ENCODE measurements at regions not wholly inside any gene's neighbourhood (a gene's known extent, or its start where the extent isn't known, plus 50 kb on each side); places are given as distances from the start of the nearest gene placed in this dataset.

- TF ChIP-seq CTCF (IDR thresholded peaks at IDR 0.05) (no peak), EZH2 (IDR thresholded peaks at IDR 0.05; ENCODE audit: borderline replicate concordance, insufficient read depth, low read depth, low read length, poor library complexity, severe bottlenecking) (no peak)
These were observed 281.0 kb downstream of the KLF13 start for GRCh38 chr15:31607656-31608055.

Measured in B cell (primary cell).